ENCODE measurements at regions not wholly inside any gene's neighbourhood (a gene's known extent, or its start where the extent isn't known, plus 50 kb on each side); places are given as distances from the start of the nearest gene placed in this dataset.
A peak's percentile ranks its signal among the peaks of the same experiment; 100 is the strongest.

- Histone ChIP-seq H3K9me3 (ENCODE audit: control insufficient read depth, low read length) (no peaks in the 10 kb centered on the region), H3K27me3 (replicated peaks; ENCODE audit: control insufficient read depth, insufficient read depth, low read length) (no peaks in the 10 kb centered on the region), H3K4me3 (ENCODE audit: low read length) (no peak overlapping the region), H3K9ac (ENCODE audit: low read length) (no peak overlapping the region), H3K36me3 (ENCODE audit: control insufficient read depth, insufficient read depth, low read length, severe bottlenecking) (no peaks in the 10 kb centered on the region), H3K4me1 (ENCODE audit: control insufficient read depth, insufficient read depth, low read length) (peaks cover 6% of the 10 kb centered on the region)
- DNase-seq (ENCODE audit: low read depth) = no peak
These were observed 537.6 kb downstream of the EFNB2 start for GRCh38 chr13:105997581-105998550.

GRCh38 chr13:105996391-105997025 is 539.0 kb downstream of the EFNB2 start:
- H3K9me3 ChIP-seq (ENCODE audit: control insufficient read depth, low read length) = no peaks in the 10 kb centered on the region
- no peak for DNase-seq (ENCODE audit: low read depth)
- H3K4me1 ChIP-seq (ENCODE audit: control insufficient read depth, insufficient read depth, low read length) = peaks cover 13% of the 10 kb centered on the region
- no peaks in the 10 kb centered on the region for H3K27me3 ChIP-seq (replicated peaks; ENCODE audit: control insufficient read depth, insufficient read depth, low read length)
- H3K36me3 ChIP-seq (ENCODE audit: control insufficient read depth, insufficient read depth, low read length, severe bottlenecking) = no peaks in the 10 kb centered on the region
- no peak overlapping the region for H3K9ac ChIP-seq (ENCODE audit: low read length)
- H3K4me3 ChIP-seq (ENCODE audit: low read length) = no peak overlapping the region

GRCh38 chr13:105994340-105994739 is 541.1 kb downstream of the EFNB2 start:
- Histone ChIP-seq H3K4me3 (ENCODE audit: low read length) (no peak overlapping the region), H3K4me1 (ENCODE audit: control insufficient read depth, insufficient read depth, low read length) (peaks cover 18% of the 10 kb centered on the region), H3K36me3 (ENCODE audit: control insufficient read depth, insufficient read depth, low read length, severe bottlenecking) (no peaks in the 10 kb centered on the region), H3K9ac (ENCODE audit: low read length) (no peak overlapping the region), H3K9me3 (ENCODE audit: control insufficient read depth, low read length) (no peaks in the 10 kb centered on the region), H3K27me3 (replicated peaks; ENCODE audit: control insufficient read depth, insufficient read depth, low read length) (no peaks in the 10 kb centered on the region)
- DNase-seq (ENCODE audit: low read depth) = no peak

- H3K27me3 ChIP-seq (replicated peaks; ENCODE audit: control insufficient read depth, insufficient read depth, low read length) = no peaks in the 10 kb centered on the region
- H3K9ac ChIP-seq (ENCODE audit: low read length) = no peak overlapping the region
- H3K36me3 ChIP-seq (ENCODE audit: control insufficient read depth, insufficient read depth, low read length, severe bottlenecking) = no peaks in the 10 kb centered on the region
- no peak overlapping the region for H3K4me3 ChIP-seq (ENCODE audit: low read length)
- H3K4me1 ChIP-seq (ENCODE audit: control insufficient read depth, insufficient read depth, low read length) = peaks cover 12% of the 10 kb centered on the region
- H3K9me3 ChIP-seq (ENCODE audit: control insufficient read depth, low read length) = no peaks in the 10 kb centered on the region
- DNase-seq (ENCODE audit: low read depth) = peak; percentile 57
These were observed 543.7 kb downstream of the EFNB2 start for GRCh38 chr13:105991622-105992277.

GRCh38 chr13:105991131-105991530 is 544.3 kb downstream of the EFNB2 start:
- H3K4me1 ChIP-seq (ENCODE audit: control insufficient read depth, insufficient read depth, low read length) = peaks cover 12% of the 10 kb centered on the region

GRCh38 chr13:105990256-105990958 is 545.1 kb downstream of the EFNB2 start:
- Histone ChIP-seq H3K27me3 (replicated peaks; ENCODE audit: control insufficient read depth, insufficient read depth, low read length) (no peaks in the 10 kb centered on the region), H3K4me3 (ENCODE audit: low read length) (no peak overlapping the region), H3K9me3 (ENCODE audit: control insufficient read depth, low read length) (no peaks in the 10 kb centered on the region), H3K36me3 (ENCODE audit: control insufficient read depth, insufficient read depth, low read length, severe bottlenecking) (no peaks in the 10 kb centered on the region), H3K9ac (ENCODE audit: low read length) (no peak overlapping the region), H3K4me1 (ENCODE audit: control insufficient read depth, insufficient read depth, low read length) (peaks cover 12% of the 10 kb centered on the region)
- no peak for DNase-seq (ENCODE audit: low read depth)

More at GRCh38 chr13:105991131-105991530, 544.3 kb downstream of the EFNB2 start:
- H3K36me3 ChIP-seq (ENCODE audit: control insufficient read depth, insufficient read depth, low read length, severe bottlenecking) = no peaks in the 10 kb centered on the region
- no peaks in the 10 kb centered on the region for H3K27me3 ChIP-seq (replicated peaks; ENCODE audit: control insufficient read depth, insufficient read depth, low read length)
- no peak overlapping the region for H3K9ac ChIP-seq (ENCODE audit: low read length)
- H3K9me3 ChIP-seq (ENCODE audit: control insufficient read depth, low read length) = no peaks in the 10 kb centered on the region
- H3K4me3 ChIP-seq (ENCODE audit: low read length) = no peak overlapping the region
- DNase-seq (ENCODE audit: low read depth) = no peak

GRCh38 chr13:105984646-105985045 is 550.8 kb downstream of the EFNB2 start:
- H3K9me3 ChIP-seq (ENCODE audit: control insufficient read depth, low read length) = no peaks in the 10 kb centered on the region
- no peak for DNase-seq (ENCODE audit: low read depth)
- H3K27me3 ChIP-seq (replicated peaks; ENCODE audit: control insufficient read depth, insufficient read depth, low read length) = no peaks in the 10 kb centered on the region
- H3K36me3 ChIP-seq (ENCODE audit: control insufficient read depth, insufficient read depth, low read length, severe bottlenecking) = no peaks in the 10 kb centered on the region
- no peak overlapping the region for H3K9ac ChIP-seq (ENCODE audit: low read length)
- no peak overlapping the region for H3K4me3 ChIP-seq (ENCODE audit: low read length)
- no peaks in the 10 kb centered on the region for H3K4me1 ChIP-seq (ENCODE audit: control insufficient read depth, insufficient read depth, low read length)

- Histone ChIP-seq H3K9me3 (ENCODE audit: control insufficient read depth, low read length) (no peaks in the 10 kb centered on the region), H3K27me3 (replicated peaks; ENCODE audit: control insufficient read depth, insufficient read depth, low read length) (no peaks in the 10 kb centered on the region), H3K4me1 (ENCODE audit: control insufficient read depth, insufficient read depth, low read length) (no peaks in the 10 kb centered on the region), H3K36me3 (ENCODE audit: control insufficient read depth, insufficient read depth, low read length, severe bottlenecking) (no peaks in the 10 kb centered on the region), H3K4me3 (ENCODE audit: low read length) (no peak overlapping the region), H3K9ac (ENCODE audit: low read length) (no peak overlapping the region)
- no peak for DNase-seq (ENCODE audit: low read depth)
These were observed 551.2 kb downstream of the EFNB2 start for GRCh38 chr13:105984236-105984635.

GRCh38 chr13:105982219-105982930 is 553.1 kb downstream of the EFNB2 start:
- Histone ChIP-seq H3K9ac (ENCODE audit: low read length) (no peak overlapping the region), H3K9me3 (ENCODE audit: control insufficient read depth, low read length) (no peaks in the 10 kb centered on the region), H3K27me3 (replicated peaks; ENCODE audit: control insufficient read depth, insufficient read depth, low read length) (no peaks in the 10 kb centered on the region), H3K4me1 (ENCODE audit: control insufficient read depth, insufficient read depth, low read length) (no peaks in the 10 kb centered on the region), H3K36me3 (ENCODE audit: control insufficient read depth, insufficient read depth, low read length, severe bottlenecking) (no peaks in the 10 kb centered on the region), H3K4me3 (ENCODE audit: low read length) (no peak overlapping the region)
- no peak for DNase-seq (ENCODE audit: low read depth)

- Histone ChIP-seq H3K4me1 (ENCODE audit: control insufficient read depth, insufficient read depth, low read length) (no peaks in the 10 kb centered on the region), H3K9ac (ENCODE audit: low read length) (no peak overlapping the region), H3K4me3 (ENCODE audit: low read length) (no peak overlapping the region), H3K9me3 (ENCODE audit: control insufficient read depth, low read length) (no peaks in the 10 kb centered on the region), H3K27me3 (replicated peaks; ENCODE audit: control insufficient read depth, insufficient read depth, low read length) (no peaks in the 10 kb centered on the region), H3K36me3 (ENCODE audit: control insufficient read depth, insufficient read depth, low read length, severe bottlenecking) (no peaks in the 10 kb centered on the region)
- DNase-seq (ENCODE audit: low read depth) = no peak
These were observed 556.1 kb downstream of the EFNB2 start for GRCh38 chr13:105979131-105980011.

Data from adipocyte (in vitro differentiated cells).